GM12875 (cell line): ENCODE measurements at regions not wholly inside any gene's neighbourhood (a gene's known extent, or its start where the extent isn't known, plus 50 kb on each side); places are given as distances from the start of the nearest gene placed in this dataset.

ENCODE experiments used
- H3K4me3 ChIP-seq: one replicate; pipeline ENCODE4 v1.5.1; 2011; ENCODE audit warnings: low read depth, low read length, control low read depth
- CTCF ChIP-seq: IDR thresholded peaks from 2 replicates; pipeline ENCODE4 v1.5.1; 2011; ENCODE audit warnings: low read depth, mild to moderate bottlenecking, control low read depth, inconsistent platforms, low read length, moderate library complexity, borderline replicate concordance; ENCODE audit not compliant: insufficient read depth

DNA sequence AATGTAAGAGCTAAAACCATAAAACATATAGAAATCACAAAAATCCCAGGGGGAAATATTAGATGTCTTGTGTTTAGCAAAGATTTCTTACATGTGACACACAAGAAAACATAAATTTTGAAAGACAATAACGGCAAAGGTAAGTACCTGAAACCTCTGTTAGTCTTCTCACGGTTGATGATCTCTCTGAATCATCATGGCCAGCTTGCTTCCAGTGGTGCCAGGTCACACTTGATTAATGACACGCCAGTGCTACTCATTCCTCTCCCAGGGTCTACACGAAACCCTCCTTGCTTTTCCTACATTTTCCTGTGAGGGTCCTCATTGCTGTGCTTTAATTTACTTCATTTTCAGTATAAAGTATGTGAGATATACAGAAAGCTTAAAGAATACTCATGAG lies 114.4 kb upstream of the PARP11 start:
- no peak overlapping the region for H3K4me3 ChIP-seq
- TF ChIP-seq CTCF = no peak

- H3K4me3 ChIP-seq = no peak overlapping the region
- TF ChIP-seq CTCF = no peak
Measured at GRCh38 chr12:3980504-3981272, 107.5 kb upstream of the PARP11 start.

- H3K4me3 ChIP-seq = no peak overlapping the region
- TF ChIP-seq CTCF = no peak
Measured at GRCh38 chr12:3977621-3978020, 104.4 kb upstream of the PARP11 start.

GRCh38 chr12:3976351-3976938 lies 103.2 kb upstream of the PARP11 start:
- H3K4me3 ChIP-seq = no peak overlapping the region
- TF ChIP-seq CTCF = no peak

DNA sequence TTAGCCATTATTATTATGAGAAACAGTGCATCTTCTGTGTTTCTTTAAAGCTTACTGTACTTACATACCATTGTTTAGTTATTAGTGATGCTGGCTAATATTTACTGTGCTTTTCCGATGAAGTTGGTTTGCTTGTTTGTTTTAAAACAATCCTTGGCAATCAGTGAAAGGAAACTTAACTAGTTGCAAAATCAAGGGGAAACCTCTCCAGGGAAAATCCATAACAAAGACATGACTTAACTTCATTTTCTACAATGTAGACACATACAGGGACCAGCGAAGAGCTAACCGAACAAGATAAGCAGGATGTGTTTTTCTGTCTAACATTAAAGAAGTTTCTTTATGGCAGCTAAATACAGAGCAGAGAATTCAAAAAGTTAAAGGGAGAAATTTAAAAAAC lies 102.5 kb upstream of the PARP11 start:
- TF ChIP-seq CTCF = no peak
- no peak overlapping the region for H3K4me3 ChIP-seq

GRCh38 chr12:3974883-3975282 lies 101.7 kb upstream of the PARP11 start:
- TF ChIP-seq CTCF = no peak
- H3K4me3 ChIP-seq = no peak overlapping the region

DNA sequence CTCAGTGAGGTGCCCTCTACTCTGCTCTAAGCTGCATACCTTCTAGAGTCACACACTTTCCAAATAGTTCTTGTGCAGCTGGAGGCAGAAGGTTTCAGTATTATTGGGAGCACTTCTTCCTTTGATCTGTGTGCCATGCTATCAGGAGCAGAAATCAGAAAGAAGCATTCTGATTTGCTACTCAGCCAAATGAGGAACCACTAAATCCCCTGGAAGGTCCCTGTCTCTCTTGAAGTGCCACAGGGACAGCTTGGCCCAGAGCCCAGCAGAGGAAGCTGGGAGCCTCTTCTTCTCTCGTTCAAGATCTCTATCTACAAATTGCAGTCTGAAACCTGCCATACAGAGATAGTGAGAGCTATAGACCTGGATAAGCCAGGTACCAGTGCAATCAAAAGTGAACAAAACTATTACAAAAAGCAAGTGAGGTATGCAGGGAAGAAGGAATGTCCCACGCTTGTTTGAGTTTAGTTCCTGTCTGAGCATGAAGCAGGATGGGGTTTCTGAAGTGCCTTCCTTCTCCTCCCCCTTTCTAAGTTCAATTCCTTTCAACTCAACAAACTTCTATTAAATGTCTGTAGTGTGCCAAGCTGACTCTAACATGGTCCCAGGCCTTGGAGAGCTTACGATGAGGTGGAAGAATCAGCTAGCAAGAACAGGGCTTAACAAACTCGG lies 100.9 kb upstream of the PARP11 start:
- TF ChIP-seq CTCF = no peak
- no peak overlapping the region for H3K4me3 ChIP-seq
